ENCODE measurements at regions not wholly inside any gene's neighbourhood (a gene's known extent, or its start where the extent isn't known, plus 50 kb on each side); places are given as distances from the start of the nearest gene placed in this dataset.

DNA sequence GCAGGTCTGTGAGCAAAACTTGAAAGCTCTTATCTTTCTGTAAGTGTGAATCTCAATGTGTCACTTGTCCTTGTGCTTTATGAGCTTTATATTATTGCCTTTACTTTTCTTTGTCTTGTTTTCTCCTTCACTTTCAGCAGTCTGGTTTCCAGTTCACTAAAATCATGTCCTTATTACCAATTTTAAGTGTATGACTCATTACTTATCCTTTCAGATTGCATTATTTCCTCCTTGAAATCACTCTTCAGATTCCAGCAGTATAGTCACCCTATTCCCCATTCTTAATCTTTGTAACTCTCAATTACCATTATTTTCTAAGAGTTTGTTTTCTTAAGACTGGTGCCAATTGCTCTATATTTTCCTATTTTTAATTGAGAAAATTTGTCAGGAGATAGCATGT is 117.4 kb upstream of the GRIK2 start:
- TF ChIP-seq POLR2A (IDR thresholded peaks at IDR 0.05) (no peak), POLR2AphosphoS5 (IDR thresholded peaks at IDR 0.05) (no peak)
- TF ChIP-seq, protein P1, sequence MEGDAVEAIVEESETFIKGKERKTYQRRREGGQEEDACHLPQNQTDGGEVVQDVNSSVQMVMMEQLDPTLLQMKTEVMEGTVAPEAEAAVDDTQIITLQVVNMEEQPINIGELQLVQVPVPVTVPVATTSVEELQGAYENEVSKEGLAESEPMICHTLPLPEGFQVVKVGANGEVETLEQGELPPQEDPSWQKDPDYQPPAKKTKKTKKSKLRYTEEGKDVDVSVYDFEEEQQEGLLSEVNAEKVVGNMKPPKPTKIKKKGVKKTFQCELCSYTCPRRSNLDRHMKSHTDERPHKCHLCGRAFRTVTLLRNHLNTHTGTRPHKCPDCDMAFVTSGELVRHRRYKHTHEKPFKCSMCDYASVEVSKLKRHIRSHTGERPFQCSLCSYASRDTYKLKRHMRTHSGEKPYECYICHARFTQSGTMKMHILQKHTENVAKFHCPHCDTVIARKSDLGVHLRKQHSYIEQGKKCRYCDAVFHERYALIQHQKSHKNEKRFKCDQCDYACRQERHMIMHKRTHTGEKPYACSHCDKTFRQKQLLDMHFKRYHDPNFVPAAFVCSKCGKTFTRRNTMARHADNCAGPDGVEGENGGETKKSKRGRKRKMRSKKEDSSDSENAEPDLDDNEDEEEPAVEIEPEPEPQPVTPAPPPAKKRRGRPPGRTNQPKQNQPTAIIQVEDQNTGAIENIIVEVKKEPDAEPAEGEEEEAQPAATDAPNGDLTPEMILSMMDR (IDR thresholded peaks at IDR 0.05 in 8 of 11, conservative IDR thresholded peaks at IDR 0.05 in 3 of 11) = no peak
